PFSK-1 (cell line): ENCODE measurements at regions not wholly inside any gene's neighbourhood (a gene's known extent, or its start where the extent isn't known, plus 50 kb on each side); places are given as distances from the start of the nearest gene placed in this dataset.

ENCODE experiments used
- FOXP2 ChIP-seq: optimal IDR thresholded peaks from 2 replicates; pipeline ENCODE3; 2011; ENCODE audit warnings: borderline replicate concordance, control low read depth, inconsistent platforms; ENCODE audit not compliant: insufficient read depth; ENCODE audit errors: extremely low read length, extremely low read depth
- POLR2AphosphoS5 ChIP-seq: IDR thresholded peaks from 2 replicates; pipeline ENCODE4 v1.6.1; 2012; ENCODE audit warnings: low read depth, mild to moderate bottlenecking, control low read depth, low read length, moderate library complexity
- SIN3A ChIP-seq: IDR thresholded peaks from 2 replicates; pipeline ENCODE4 v1.6.1; 2012; ENCODE audit warnings: mild to moderate bottlenecking, low read length, moderate library complexity, borderline replicate concordance; ENCODE audit not compliant: insufficient read depth
- TAF1 ChIP-seq: IDR thresholded peaks from 2 replicates; pipeline ENCODE4 v1.6.1; 2012; ENCODE audit warnings: low read length, control low read depth, borderline replicate concordance; ENCODE audit not compliant: insufficient read depth
- TF ChIP-seq, protein P1 (sequence below), 2 experiments: IDR thresholded peaks; 2 replicates each; pipeline versions ENCODE4 v1.6.1 to v1.8.0; 2011 to 2012; ENCODE audit warnings: low read depth in 2 of 2, low read length in 2 of 2, control low read depth in 1 of 2, inconsistent platforms in 1 of 2, mild to moderate bottlenecking in 1 of 2, moderate library complexity in 1 of 2; ENCODE audit not compliant: insufficient read depth in 1 of 2

- TF ChIP-seq, protein P1, sequence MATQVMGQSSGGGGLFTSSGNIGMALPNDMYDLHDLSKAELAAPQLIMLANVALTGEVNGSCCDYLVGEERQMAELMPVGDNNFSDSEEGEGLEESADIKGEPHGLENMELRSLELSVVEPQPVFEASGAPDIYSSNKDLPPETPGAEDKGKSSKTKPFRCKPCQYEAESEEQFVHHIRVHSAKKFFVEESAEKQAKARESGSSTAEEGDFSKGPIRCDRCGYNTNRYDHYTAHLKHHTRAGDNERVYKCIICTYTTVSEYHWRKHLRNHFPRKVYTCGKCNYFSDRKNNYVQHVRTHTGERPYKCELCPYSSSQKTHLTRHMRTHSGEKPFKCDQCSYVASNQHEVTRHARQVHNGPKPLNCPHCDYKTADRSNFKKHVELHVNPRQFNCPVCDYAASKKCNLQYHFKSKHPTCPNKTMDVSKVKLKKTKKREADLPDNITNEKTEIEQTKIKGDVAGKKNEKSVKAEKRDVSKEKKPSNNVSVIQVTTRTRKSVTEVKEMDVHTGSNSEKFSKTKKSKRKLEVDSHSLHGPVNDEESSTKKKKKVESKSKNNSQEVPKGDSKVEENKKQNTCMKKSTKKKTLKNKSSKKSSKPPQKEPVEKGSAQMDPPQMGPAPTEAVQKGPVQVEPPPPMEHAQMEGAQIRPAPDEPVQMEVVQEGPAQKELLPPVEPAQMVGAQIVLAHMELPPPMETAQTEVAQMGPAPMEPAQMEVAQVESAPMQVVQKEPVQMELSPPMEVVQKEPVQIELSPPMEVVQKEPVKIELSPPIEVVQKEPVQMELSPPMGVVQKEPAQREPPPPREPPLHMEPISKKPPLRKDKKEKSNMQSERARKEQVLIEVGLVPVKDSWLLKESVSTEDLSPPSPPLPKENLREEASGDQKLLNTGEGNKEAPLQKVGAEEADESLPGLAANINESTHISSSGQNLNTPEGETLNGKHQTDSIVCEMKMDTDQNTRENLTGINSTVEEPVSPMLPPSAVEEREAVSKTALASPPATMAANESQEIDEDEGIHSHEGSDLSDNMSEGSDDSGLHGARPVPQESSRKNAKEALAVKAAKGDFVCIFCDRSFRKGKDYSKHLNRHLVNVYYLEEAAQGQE (IDR thresholded peaks at IDR 0.05; ENCODE audit: insufficient read depth in 1 of 2, low read depth in 2 of 2, low read length in 2 of 2), result no peak
- TF ChIP-seq TAF1 (no peak), POLR2AphosphoS5 (no peak), SIN3A (no peak), FOXP2 (no peak)
Observed at GRCh38 chr5:2163940-2164490, 281.3 kb upstream of the IRX4 start.
